Inferior parietal cortex (tissue), 1 donor: ENCODE measurements at regions not wholly inside any gene's neighbourhood (a gene's known extent, or its start where the extent isn't known, plus 50 kb on each side); places are given as distances from the start of the nearest gene placed in this dataset.

Experiments
- DNase-seq: peaks from one replicate; pipeline ENCODE4 v3.0.0-alpha.2; 2016; ENCODE audit errors: extremely low spot score

DNA sequence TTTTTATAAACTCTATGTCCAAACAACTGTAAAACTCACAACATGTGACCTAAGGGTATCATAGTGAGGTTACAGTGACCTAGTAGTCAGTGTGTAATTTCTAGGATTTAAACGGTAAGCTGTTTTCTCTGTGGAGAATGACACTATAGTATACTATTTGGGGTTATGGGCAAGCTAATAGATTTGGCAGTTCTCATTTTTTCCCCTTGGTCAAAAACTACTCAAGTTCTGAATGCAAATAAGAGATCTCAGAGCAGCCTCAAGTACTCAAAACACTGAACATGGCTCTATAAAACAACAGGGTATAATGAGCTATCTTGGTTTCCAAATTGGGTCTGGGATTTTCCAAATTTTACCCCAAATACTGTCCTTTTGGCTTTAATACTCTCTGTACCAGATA, 88.5 kb upstream of the HMCN1 start:
- no peak for DNase-seq

DNA sequence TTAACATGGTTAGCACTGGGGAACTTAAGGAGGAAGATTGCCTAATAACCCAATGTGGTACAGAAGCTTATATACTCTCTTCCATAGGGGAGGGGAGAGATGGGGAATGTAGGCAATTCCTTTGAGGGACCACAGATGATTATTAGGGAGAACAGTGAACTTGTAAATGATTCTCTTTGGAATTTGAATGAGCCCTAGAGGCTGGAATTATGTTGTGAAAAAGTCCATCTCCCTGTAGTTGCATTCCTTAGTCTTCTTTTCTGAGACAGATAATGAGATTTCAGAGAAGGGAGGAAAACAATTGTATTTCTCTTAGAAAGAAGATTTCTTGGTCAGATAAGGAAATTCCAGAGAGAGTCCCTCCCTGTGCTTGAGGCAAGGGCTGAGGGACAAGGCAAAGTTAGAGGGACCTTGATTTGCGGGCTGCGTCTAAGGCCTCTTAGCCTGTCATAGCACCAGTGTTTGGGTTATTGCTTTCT, 89.0 kb upstream of the HMCN1 start:
- DNase-seq: no peak

DNA sequence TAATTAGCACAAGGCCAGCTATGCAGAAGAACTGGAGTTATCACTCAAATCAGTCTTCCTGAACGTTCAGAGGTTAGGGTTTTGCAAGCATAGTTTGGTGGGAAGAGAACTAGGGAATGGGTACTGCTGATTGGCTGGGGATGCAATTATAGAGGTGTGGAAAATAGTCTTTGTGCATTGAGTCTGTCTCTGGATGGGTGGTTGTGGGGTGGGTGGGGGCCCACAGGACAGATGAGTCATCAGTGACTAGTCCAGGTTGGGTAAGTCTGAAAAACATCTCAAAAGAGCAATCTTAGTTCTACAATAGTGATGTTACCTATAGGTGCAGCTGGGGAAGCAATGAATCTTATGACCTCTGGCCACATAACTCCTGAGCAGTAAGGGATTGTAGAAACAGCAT, 89.7 kb upstream of the HMCN1 start:
- no peak for DNase-seq

DNA sequence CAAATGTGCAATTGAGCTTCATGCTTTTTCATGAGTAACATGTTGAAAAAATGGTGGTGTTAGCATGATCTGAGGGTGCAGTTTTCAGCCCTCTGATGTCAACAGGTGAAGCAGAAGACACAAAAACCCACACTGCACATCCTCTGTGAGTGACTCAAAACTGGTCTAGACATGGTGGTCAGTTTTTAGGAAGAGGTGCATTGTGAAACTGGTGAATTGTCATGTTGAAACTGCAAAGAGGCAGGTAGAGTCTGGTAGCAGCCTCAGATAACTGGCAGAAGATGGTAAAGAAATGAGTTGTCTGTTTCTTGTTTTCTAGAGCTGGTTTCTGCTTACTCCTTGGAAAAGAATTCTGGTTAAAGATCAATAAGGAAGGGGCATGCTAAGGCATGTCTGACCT, 97.3 kb upstream of the HMCN1 start:
- no peak for DNase-seq

DNA sequence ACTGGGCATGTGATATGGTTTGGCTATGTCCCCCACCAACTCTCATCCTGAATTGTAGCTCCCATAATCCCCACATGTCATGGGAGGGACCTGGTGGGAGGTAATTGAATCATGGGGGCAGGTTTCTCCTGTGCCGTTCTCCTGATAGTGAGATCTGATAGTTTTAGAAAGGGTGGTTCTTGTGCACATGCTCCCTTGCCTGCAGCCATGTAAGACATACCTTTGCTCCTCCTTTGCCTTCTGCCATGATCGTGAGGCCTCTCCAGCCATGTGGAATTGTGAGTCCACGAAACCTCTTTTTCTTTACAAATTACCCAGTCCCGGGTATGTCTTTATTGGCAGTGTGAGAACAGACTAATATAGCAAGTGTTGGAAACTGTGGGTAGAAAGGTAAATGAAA, 99.5 kb upstream of the HMCN1 start:
- DNase-seq: no peak

DNA sequence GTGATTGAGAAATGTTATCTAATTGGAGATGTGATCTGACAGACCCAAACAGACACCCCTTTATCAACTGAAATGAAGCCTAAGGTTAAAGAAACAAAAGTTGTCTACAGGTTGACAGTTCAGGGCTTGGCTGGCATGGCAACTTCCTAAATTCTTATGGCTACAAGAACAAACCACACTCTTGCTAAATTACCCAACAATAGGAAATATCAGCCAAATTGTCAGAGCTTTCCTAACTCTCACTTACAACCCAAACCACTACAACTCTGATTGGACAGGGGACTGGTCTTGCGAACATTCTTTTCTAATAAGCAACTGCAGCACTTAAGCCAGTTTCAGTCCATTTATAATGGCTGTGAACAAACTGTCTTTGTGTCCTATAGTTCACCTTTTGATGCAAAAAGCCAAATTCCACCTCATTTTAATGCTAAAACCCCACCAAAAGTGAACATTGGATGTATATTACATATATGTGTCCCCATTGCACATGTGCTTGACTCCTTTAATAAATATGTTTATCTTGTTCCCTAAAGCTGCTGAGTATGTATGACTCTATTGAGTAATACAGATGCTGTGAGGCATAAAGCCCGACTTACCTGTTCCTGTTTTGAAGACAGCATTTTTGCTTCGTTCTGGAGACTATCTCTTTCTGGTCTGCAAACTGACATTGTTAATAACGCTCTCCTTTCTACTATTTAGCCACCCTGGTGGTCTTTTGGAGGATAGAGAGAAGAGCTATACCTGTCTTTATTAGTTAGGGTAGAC, 101.3 kb upstream of the HMCN1 start:
- DNase-seq: no peak

DNA sequence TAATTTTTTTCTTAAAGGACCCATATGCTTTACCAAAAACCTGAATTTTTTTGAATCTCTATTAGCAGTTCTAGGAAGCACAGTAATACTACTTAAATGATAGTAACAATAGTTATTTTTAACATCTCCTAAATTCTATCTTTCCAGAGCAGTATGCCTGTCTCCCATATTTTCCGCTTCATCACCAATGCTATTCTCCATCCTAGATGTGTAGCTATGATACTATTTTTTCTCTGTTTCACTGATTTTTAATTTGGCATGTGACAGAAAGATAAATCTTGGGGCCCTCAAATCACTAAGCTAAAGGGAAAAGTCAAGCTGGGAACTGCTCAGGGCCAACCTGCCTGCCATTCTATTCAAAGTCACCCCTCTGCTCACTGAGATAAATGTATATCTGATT, 102.3 kb upstream of the HMCN1 start:
- DNase-seq: no peak

DNA sequence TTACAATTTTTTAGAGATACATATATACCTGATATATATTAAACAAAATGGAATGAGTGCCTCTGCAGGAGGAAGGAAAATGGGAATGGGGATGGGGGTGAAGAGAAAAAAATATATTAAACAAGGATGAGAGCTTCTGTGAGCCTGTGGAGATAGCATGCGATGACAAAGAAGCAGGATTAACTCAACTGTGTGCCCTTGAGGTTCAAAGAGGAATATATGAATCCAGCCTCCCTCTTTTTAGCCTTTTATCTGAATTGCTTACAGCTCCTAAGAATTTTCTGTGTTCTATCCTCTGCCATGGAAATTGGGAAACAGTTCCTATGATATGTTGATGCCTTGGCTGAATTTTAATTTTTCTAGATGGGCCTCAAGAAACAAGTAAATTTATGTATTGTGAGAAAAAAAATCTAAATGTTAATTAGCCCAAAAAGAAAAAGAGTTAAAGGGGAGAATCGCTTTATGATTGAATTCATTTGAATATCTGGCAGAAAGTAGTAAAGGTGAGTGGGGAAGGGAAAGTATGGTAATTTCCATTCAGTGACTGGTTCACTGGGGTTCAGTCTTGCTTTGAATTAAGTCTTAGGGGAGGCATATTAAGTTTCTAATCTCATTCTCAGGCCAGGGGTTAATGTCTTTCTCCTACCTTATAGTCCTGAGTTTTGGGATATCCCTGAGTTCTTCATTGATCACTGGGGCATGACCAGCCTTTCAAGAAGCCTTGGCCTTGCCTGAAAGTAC, 106.3 kb upstream of the HMCN1 start:
- DNase-seq: no peak

DNA sequence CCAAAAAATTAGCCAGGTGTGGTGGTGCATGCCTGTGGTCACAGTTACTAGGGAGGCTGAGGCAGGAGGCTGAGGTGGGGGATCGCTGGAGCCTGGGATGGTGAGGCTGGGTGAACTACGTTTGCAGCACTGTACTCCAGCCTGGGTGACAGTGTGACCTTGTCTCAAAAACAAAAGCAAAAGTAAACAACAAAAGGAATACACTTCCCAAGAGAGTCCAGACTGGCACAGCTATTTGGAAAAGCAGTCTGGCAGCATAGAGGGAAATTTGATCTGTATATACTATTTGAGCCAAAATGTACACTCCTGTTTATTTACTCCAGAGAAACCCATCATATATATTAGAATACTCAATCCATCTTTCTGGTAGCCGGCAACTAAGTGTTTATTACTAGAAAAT, 107.0 kb upstream of the HMCN1 start:
- no peak for DNase-seq

DNA sequence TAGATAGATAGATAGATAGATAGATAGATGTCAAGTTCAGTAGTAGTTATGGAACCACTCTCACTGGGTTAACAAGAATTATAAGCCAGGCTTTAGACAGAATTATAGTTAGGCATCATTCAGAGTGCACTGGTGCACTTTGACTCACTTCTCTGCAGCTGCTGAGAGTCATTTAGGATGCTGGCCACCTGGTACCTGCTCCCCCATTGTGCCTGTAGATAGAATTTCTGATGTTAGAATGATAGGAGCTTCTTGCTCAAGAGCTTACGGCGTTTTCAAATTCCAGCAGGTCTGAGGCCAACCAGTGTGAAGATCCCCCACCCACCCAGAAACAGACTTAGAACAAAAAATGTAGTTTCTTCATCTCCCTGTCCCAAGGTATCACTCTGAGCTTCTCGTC, 107.8 kb upstream of the HMCN1 start:
- no peak for DNase-seq

DNA sequence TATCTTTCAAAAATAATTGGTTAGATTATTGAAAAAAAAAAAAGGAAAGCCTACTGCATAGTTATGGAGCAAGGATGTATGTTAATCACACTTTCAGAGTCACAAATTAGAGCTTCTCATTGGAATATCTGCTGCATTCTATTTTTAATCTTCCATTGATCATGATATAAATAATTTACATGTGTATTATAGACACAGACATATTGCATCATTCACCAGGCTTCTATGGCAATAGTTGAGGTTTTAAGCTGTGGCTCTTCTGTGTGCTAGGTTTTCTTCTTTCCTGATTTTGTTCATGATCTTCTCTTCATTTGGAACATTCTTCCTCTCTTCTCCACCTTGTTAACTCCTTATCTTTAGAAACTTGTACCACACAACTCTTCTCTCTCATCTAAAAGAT, 123.2 kb upstream of the HMCN1 start:
- DNase-seq: no peak

DNA sequence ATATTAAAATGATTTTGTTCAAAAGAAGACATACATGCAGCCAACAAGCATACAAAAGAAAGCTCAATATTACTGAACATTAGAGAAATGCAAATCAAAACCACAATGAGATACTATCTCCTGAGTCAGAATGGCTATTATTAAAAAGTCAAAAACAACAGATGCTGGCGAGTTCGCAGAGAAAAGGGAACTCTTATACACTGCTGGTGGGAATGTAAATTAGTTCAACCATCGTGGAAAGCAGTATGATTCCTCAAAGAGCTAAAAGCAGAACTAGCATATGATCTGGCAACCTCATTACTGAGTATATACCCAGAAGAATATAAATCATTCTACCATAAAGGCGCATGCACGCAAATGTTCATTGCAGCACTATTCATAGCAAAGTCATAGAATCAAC, 126.0 kb upstream of the HMCN1 start:
- DNase-seq: no peak

DNA sequence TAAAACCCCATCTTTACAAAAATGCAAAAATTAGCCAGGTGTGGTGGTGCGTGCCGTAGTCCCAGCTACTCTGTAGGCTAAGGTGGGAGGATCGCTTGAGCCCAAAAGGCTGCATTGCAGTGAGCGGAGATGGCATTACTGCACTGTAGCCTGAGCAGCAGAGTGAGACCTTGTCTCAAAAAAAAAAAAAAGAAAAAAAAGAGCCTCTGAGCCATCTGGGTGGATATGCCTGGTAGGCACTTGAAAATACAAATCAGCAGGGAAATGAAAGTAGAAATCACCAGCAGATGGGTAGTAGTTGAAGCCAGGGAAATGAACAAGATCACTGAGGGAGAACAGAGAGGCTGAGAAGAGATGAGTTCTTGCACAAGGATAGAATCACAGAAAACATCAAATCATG, 131.0 kb upstream of the HMCN1 start:
- no peak for DNase-seq

DNA sequence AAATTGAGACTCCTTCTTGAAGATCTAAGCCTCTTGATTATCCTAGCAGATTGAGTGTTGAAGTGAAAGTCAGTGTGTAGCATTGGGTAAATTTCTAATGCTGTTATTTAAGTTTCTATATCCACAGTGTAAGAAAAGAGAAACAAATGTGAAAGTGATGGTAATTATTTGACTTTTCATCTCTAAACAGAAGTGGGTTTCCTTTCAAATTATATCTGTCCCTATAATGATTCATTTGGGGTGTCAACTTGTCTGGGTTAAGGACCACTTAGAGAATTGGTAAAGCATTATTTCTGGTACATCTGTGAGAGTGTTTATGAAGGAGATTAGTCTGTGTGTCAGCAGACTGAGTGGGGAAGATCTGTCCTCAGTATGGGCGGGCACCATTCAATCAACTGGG, 133.0 kb upstream of the HMCN1 start:
- DNase-seq: no peak

DNA sequence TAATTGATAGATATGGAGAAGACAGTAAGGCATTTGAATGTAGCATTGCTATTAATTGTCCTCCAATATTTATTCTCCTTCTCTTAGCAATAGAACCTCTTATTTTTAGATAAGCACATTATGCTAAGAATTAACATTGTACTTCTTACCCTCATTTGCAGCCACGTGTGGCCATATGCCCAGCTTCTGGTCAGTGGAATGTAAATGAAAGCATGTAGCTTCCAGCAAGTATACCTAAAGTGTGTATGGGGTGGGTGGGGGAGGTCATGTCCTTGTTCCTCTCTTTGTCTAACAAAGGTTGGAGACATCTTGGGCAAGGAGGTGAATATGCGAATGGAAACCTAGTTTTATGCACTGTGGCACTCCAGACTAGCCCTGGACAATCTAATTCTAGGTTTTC, 133.6 kb upstream of the HMCN1 start:
- DNase-seq: no peak

DNA sequence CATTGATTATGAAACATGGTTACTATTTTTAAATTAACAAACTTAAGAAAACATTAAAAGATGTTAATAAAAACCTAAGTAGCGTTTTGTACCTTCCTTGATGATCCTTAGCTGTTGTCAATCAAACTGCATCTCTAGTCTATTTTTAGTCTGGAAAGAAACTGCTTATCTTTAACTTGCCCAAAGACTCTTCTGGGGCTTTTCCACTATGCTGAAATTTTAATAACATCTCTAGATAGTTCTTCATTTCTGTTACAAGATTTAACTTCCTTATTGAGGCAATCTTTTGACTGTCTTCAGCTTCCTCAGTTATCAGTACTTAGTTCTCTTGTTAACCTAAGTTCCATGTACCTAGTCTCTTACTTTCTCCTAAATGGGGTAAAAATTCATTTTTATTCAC, 135.9 kb upstream of the HMCN1 start:
- DNase-seq: no peak

DNA sequence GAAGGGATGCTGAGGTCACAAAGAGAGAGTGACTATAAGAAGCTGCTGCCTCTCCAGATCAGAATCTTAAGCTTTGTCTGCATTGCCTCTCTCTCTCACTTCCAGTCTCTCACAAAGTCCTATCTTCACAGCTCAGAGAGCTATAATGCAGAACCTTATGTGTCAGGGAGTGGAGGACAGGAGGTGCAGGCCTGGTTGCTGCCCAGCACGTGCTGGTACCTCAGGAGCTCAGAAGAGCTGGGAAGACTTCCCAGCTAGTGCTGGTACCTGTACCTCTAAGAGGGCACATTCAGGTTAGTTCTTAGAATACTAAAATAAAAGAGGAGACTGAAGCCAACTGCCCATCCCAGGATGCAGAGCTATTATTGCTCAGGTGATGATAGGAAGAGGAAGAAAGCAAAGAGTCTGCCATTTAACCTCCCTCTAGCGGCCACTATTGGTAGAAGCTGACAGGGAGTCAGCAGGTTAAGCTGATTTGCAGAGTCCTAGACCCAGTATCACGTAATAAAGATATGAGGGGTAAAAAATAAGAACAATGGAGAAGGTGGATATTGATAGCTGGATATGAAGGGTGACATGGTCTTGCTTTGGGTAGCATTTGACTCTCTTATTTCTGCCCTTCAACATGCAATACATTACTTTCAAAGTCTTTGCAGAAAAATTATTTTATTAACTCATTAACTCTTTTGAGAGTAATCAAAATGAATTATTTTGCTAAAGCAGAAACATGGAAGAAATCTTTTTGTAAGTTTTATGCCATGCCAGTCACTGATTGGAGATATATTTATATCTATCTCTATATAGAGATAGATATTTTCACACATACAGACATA, 138.1 kb upstream of the HMCN1 start:
- no peak for DNase-seq

DNA sequence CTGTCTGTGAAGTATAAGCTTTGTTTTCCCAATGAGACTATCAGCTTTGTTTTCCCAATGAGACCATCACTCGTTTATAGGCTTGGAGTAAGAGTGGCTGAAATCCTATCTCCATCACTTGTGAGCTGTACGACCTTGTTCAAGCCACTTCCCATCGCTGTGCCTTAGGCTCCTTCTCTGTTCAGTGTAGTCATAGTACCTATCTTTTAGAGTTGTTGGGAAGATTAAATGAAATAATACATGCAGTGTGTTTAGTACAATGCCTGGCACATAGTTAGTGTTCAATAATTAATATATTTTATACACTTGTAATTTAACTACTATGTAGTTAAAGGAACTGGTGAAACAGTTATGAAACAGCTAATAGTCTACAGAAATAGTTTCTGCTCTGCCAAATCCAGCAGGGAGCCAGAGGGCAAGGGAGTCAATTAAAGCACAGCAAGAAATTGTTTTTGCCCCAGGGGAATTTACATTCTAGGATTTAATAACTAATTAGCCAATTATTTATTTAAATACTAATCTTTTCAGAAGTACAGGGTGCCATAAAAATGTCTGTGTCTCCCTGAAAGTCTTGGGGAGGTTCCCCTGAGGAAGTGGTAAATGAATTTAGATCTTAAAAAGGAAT, 139.3 kb upstream of the HMCN1 start:
- no peak for DNase-seq

DNA sequence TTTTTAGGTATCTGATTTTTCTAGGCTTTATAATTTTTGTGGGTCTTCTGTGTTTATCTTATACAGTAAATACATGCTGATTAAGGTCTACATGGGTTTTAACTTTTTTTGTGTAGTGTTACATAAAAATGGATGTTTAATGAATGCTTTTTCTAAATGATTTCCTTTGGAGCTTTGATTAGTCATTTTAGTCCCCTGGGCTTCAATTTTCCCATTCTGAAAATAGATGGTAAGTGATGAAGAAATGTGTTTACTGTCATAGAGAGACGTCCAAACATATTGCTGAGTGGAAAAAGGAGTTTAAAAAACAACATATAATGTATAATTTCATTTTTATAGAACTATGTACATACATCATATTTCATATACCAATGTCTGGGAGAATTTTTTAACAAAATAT, 140.9 kb upstream of the HMCN1 start:
- DNase-seq: no peak

DNA sequence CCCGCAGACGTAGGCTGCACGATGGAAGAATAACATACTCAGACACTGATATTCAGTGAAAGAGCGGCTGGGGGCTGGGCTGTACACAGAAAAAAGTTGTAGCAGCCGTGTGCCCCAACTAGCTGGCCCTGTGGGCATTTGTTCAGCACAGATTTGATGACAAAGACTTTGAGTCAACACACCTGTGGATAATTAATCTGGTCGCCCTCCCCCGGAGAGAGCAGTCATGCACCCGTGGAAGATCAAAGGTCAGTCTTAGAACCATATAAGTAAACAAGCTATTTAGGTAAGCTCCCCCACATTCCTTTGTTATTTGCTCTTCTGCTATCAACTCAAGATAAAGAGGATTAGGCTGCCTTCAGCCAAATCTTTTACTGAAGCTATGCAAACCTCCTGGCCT, 148.4 kb upstream of the HMCN1 start:
- no peak for DNase-seq

DNA sequence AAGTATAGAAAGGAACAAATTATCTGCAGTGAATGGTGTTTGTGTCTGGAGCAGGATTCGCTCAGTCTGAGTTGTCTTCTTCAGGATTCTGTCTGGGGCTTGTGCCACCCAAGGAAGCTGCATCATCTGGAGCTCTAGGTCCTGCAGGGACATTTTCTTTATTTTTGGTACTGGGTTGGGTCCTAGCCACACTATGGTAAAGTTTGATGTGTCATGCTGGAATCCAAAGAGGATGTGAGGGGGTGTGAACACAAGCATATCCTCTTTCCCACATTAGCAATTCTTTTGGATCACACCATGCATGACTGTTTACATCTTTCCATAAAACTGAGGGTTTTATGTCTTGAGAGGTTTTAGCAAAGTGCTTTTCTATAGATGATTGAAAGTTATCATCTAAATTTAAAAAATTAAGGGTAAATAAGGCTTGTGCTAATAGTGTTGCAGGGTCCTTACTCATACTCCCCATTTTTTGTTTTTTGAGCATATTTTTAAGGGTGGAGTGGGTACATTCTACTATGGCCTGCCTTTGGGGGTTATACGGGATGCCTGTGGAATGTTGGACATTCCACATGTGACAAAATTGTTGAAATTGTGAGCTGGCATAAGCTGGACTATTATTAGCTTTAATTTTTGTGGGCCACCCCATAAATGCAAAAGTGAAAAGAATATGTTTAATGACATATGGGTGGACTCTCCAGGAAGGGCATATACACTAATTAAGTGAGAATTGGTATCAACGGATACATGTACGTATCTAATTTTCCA, 152.0 kb upstream of the HMCN1 start:
- no peak for DNase-seq
